ENCODE measurements at regions not wholly inside any gene's neighbourhood (a gene's known extent, or its start where the extent isn't known, plus 50 kb on each side); places are given as distances from the start of the nearest gene placed in this dataset.

- dilution Hi-C loops (cut with MboI; ENCODE audit: extremely low pct_ligation_motif_present, low sequenced_read_pairs) = no loop called here
- no peaks in the 10 kb centered on the region for H3K27me3 ChIP-seq (ENCODE audit: control insufficient read depth, extremely low read depth, insufficient read depth, low read length)
- H3K9me3 ChIP-seq (ENCODE audit: control insufficient read depth, low read depth, low read length) = no peaks in the 10 kb centered on the region
- H3K9me1 ChIP-seq (ENCODE audit: control insufficient read depth, extremely low read depth, insufficient read depth, low read length) = no peaks in the 10 kb centered on the region
- FAIRE-seq (no peak), DNase-seq (ENCODE audit: low read depth, low spot score) (no peak)
- no peak overlapping the region for H2AFZ ChIP-seq (ENCODE audit: control insufficient read depth, low read length)
- TF ChIP-seq EZH2 (IDR thresholded peaks at IDR 0.05; ENCODE audit: low read length) = no peak
- TF ChIP-seq, protein P1, sequence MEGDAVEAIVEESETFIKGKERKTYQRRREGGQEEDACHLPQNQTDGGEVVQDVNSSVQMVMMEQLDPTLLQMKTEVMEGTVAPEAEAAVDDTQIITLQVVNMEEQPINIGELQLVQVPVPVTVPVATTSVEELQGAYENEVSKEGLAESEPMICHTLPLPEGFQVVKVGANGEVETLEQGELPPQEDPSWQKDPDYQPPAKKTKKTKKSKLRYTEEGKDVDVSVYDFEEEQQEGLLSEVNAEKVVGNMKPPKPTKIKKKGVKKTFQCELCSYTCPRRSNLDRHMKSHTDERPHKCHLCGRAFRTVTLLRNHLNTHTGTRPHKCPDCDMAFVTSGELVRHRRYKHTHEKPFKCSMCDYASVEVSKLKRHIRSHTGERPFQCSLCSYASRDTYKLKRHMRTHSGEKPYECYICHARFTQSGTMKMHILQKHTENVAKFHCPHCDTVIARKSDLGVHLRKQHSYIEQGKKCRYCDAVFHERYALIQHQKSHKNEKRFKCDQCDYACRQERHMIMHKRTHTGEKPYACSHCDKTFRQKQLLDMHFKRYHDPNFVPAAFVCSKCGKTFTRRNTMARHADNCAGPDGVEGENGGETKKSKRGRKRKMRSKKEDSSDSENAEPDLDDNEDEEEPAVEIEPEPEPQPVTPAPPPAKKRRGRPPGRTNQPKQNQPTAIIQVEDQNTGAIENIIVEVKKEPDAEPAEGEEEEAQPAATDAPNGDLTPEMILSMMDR (optimal IDR thresholded peaks at IDR 0.05 in 1 of 3, IDR thresholded peaks at IDR 0.05 in 1 of 3, conservative IDR thresholded peaks at IDR 0.05 in 1 of 3; ENCODE audit: extremely low read depth in 1 of 3, insufficient read depth in 2 of 3, low read length in 3 of 3) = no peak
- no peaks in the 10 kb centered on the region for H3K4me1 ChIP-seq (ENCODE audit: control insufficient read depth, extremely low read depth, insufficient read depth, low read length)
- no peak overlapping the region for H3K9ac ChIP-seq (ENCODE audit: control insufficient read depth, extremely low read depth, insufficient read depth, low read length)
- no peaks in the 10 kb centered on the region for H3K36me3 ChIP-seq (ENCODE audit: control insufficient read depth in 2 of 2, extremely low read depth in 1 of 2, insufficient read depth in 2 of 2, low read length in 2 of 2)
- no peak overlapping the region for H3K27ac ChIP-seq (ENCODE audit: control insufficient read depth, insufficient read depth, low read length)
- H3K79me2 ChIP-seq (ENCODE audit: control insufficient read depth, insufficient read depth, low read length) = no peaks in the 10 kb centered on the region
- no peaks in the 10 kb centered on the region for H4K20me1 ChIP-seq (ENCODE audit: control insufficient read depth, extremely low read depth, insufficient read depth, low read length)
- no peak overlapping the region for H3K4me3 ChIP-seq (ENCODE audit: control insufficient read depth in 2 of 3, extremely low read depth in 1 of 3, insufficient read depth in 2 of 3, low read depth in 1 of 3, low read length in 3 of 3)
- no peak overlapping the region for H3K4me2 ChIP-seq (ENCODE audit: control insufficient read depth, extremely low read depth, insufficient read depth, low read depth, low read length)
These were observed 138.8 kb upstream of the CD180 start for GRCh38 chr5:67335426-67335825.

GRCh38 chr5:67334373-67334772 is 137.8 kb upstream of the CD180 start:
- Histone ChIP-seq H4K20me1 (ENCODE audit: control insufficient read depth, extremely low read depth, insufficient read depth, low read length) (no peaks in the 10 kb centered on the region), H2AFZ (ENCODE audit: control insufficient read depth, low read length) (no peak overlapping the region), H3K9me3 (ENCODE audit: control insufficient read depth, low read depth, low read length) (no peaks in the 10 kb centered on the region), H3K79me2 (ENCODE audit: control insufficient read depth, insufficient read depth, low read length) (no peaks in the 10 kb centered on the region), H3K4me3 (ENCODE audit: control insufficient read depth in 2 of 3, extremely low read depth in 1 of 3, insufficient read depth in 2 of 3, low read depth in 1 of 3, low read length in 3 of 3) (no peak overlapping the region), H3K27ac (ENCODE audit: control insufficient read depth, insufficient read depth, low read length) (no peak overlapping the region), H3K9me1 (ENCODE audit: control insufficient read depth, extremely low read depth, insufficient read depth, low read length) (no peaks in the 10 kb centered on the region), H3K36me3 (ENCODE audit: control insufficient read depth in 2 of 2, extremely low read depth in 1 of 2, insufficient read depth in 2 of 2, low read length in 2 of 2) (no peaks in the 10 kb centered on the region), H3K27me3 (ENCODE audit: control insufficient read depth, extremely low read depth, insufficient read depth, low read length) (no peaks in the 10 kb centered on the region), H3K4me2 (ENCODE audit: control insufficient read depth, extremely low read depth, insufficient read depth, low read depth, low read length) (no peak overlapping the region), H3K9ac (ENCODE audit: control insufficient read depth, extremely low read depth, insufficient read depth, low read length) (no peak overlapping the region), H3K4me1 (ENCODE audit: control insufficient read depth, extremely low read depth, insufficient read depth, low read length) (no peaks in the 10 kb centered on the region)
- TF ChIP-seq EZH2 (IDR thresholded peaks at IDR 0.05; ENCODE audit: low read length) = no peak
- TF ChIP-seq, protein P1 (optimal IDR thresholded peaks at IDR 0.05 in 1 of 3, IDR thresholded peaks at IDR 0.05 in 1 of 3, conservative IDR thresholded peaks at IDR 0.05 in 1 of 3; ENCODE audit: extremely low read depth in 1 of 3, insufficient read depth in 2 of 3, low read length in 3 of 3) = no peak
- FAIRE-seq (no peak), DNase-seq (ENCODE audit: low read depth, low spot score) (no peak)
- dilution Hi-C loops (cut with MboI; ENCODE audit: extremely low pct_ligation_motif_present, low sequenced_read_pairs) = no loop called here
